ENCODE measurements at regions not wholly inside any gene's neighbourhood (a gene's known extent, or its start where the extent isn't known, plus 50 kb on each side); places are given as distances from the start of the nearest gene placed in this dataset.

- intact Hi-C loops (cut with DNase I), result no loop called here
- H3K27ac ChIP-seq, result no peak overlapping the region
- DNase-seq (no peak), ATAC-seq (no peak)
- H3K4me3 ChIP-seq, result no peak overlapping the region
- TF ChIP-seq POLR2A (IDR thresholded peaks at IDR 0.05), result no peak
- TF ChIP-seq CTCF (IDR thresholded peaks at IDR 0.05), result no peak
- H3K4me1 ChIP-seq, result no peaks in the 10 kb centered on the region
- H3K36me3 ChIP-seq, result no peaks in the 10 kb centered on the region
- no peaks in the 10 kb centered on the region for H3K27me3 ChIP-seq
- H3K9me3 ChIP-seq, result peaks cover 0 to 12% (median 0%) of the 10 kb centered on the region in 12 donors
These were observed 773.5 kb downstream of the XPNPEP1 start for GRCh38 chr10:109149666-109150350.

- H3K36me3 ChIP-seq, result no peaks in the 10 kb centered on the region
- no peak for TF ChIP-seq CTCF (IDR thresholded peaks at IDR 0.05)
- no peak for TF ChIP-seq POLR2A (IDR thresholded peaks at IDR 0.05)
- no peaks in the 10 kb centered on the region for H3K9me3 ChIP-seq
- H3K27me3 ChIP-seq, result peaks cover 0 to 3% (median 0%) of the 10 kb centered on the region in 9 donors
- no peaks in the 10 kb centered on the region for H3K4me1 ChIP-seq
- DNase-seq (no peak), ATAC-seq (no peak)
- intact Hi-C loops (cut with DNase I), result no loop called here
- no peak overlapping the region for H3K27ac ChIP-seq
- H3K4me3 ChIP-seq, result no peak overlapping the region
- 58 to 75% (median 68%) methylated on average over 1 of the region's 1 CpG for WGBS, 4 donors
These were observed 795.9 kb downstream of the XPNPEP1 start for GRCh38 chr10:109127363-109127762.

DNA sequence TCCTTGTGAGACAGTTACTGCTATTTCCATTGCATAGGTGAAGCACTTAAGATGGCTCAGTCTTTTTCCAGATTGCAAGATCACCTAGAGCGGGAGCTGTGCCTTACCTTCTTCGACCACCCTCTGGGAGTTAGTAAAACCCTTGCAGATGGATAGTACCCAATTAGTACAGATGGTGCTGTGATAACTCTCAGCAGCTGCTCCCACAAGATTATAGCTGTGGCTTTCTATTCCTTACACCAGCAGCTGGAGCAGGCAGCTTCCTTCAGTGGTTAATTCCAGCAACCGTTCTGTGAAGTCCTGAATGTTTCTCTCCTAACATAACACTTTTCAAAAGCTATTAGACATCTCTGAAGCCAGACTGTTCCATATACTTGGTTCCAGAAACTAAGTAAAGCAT, 796.8 kb downstream of the XPNPEP1 start:
- no peak overlapping the region for H3K27ac ChIP-seq
- H3K27me3 ChIP-seq, result peaks cover 0 to under 1% (median 0%) of the 10 kb centered on the region in 9 donors
- H3K4me1 ChIP-seq, result no peaks in the 10 kb centered on the region
- no peak for ATAC-seq
- H3K36me3 ChIP-seq, result no peaks in the 10 kb centered on the region
- intact Hi-C loops (cut with DNase I), result no loop called here
- DNase-seq, result no peak
- H3K4me3 ChIP-seq, result no peak overlapping the region
- no peaks in the 10 kb centered on the region for H3K9me3 ChIP-seq
- no peak for TF ChIP-seq CTCF (IDR thresholded peaks at IDR 0.05)
- TF ChIP-seq POLR2A (IDR thresholded peaks at IDR 0.05), result no peak
- 59 to 70% (median 68%) methylated on average over 3 of the region's 3 CpGs for WGBS, 4 donors

- Histone ChIP-seq H3K9me3 (no peaks in the 10 kb centered on the region), H3K27ac (no peak overlapping the region), H3K4me1 (no peaks in the 10 kb centered on the region), H3K4me3 (no peak overlapping the region), H3K27me3 (no peaks in the 10 kb centered on the region), H3K36me3 (no peaks in the 10 kb centered on the region)
- TF ChIP-seq POLR2A (IDR thresholded peaks at IDR 0.05) (no peak), CTCF (IDR thresholded peaks at IDR 0.05) (no peak)
- ATAC-seq (no peak), DNase-seq (no peak)
- 40 to 62% (median 51%) methylated on average over 1 of the region's 1 CpG for WGBS, 4 donors
- intact Hi-C loops (cut with DNase I), result no loop called here
These were observed 797.3 kb downstream of the XPNPEP1 start for GRCh38 chr10:109126016-109126415.

All from heart left ventricle (tissue), 16 donors.